Keratinocyte (primary cell): ENCODE measurements at regions not wholly inside any gene's neighbourhood (a gene's known extent, or its start where the extent isn't known, plus 50 kb on each side); places are given as distances from the start of the nearest gene placed in this dataset.
"Not testable (repeated sequence)": the region's sequence is repeated elsewhere in the genome, so short reads cannot be mapped to it uniquely, and the experiment has no call there.

Experiments
- DNase-seq: peaks from one replicate; pipeline ENCODE4 v3.0.0-alpha.2; 2011; ENCODE audit warnings: low read depth, missing footprints, low spot score
- FAIRE-seq: peaks from 2 replicates; lab custom pipeline; 2011; peaks lifted over from hg19 to GRCh38; lab: Jason Lieb, UNC
- H2AFZ ChIP-seq: 2 replicates; pipeline ENCODE4 v1.6.0; 2012; ENCODE audit warnings: low read length, control low read depth, inconsistent platforms; ENCODE audit not compliant: control insufficient read depth
- H3K27ac ChIP-seq: 2 replicates; pipeline ENCODE4 v1.5.1; 2011; ENCODE audit warnings: low read length; ENCODE audit not compliant: control insufficient read depth, insufficient read depth
- H3K27me3 ChIP-seq: 3 replicates; pipeline ENCODE4 v1.6.0; 2011; ENCODE audit warnings: low read length; ENCODE audit not compliant: control insufficient read depth, insufficient read depth; ENCODE audit errors: extremely low read depth
- H3K36me3 ChIP-seq, 2 experiments: 2 replicates in 1 of 2; 3 replicates in 1 of 2; pipeline ENCODE4 v1.5.1; 2011; ENCODE audit warnings: low read length in 2 of 2, mild to moderate bottlenecking in 1 of 2; ENCODE audit not compliant: control insufficient read depth in 2 of 2, insufficient read depth in 2 of 2; ENCODE audit errors: extremely low read depth in 1 of 2
- H3K4me1 ChIP-seq: 3 replicates; pipeline ENCODE4 v1.5.1; 2011; ENCODE audit warnings: low read length; ENCODE audit not compliant: control insufficient read depth, insufficient read depth; ENCODE audit errors: extremely low read depth
- H3K4me2 ChIP-seq: 3 replicates; pipeline ENCODE4 v1.6.0; 2011; ENCODE audit warnings: low read depth, low read length; ENCODE audit not compliant: control insufficient read depth, insufficient read depth; ENCODE audit errors: extremely low read depth
- H3K4me3 ChIP-seq, 3 experiments: fragments of 200-600 bp in 1 of 3; sonication (generic) in 1 of 3; 2 replicates in 2 of 3; 3 replicates in 1 of 3; pipeline ENCODE4 v1.5.1; 2011 to 2016; ENCODE audit warnings: low read length in 3 of 3, mild to moderate bottlenecking in 3 of 3, control low read depth in 2 of 3, inconsistent platforms in 1 of 3, low read depth in 1 of 3, mixed read lengths in 1 of 3, mixed run types in 1 of 3, moderate library complexity in 1 of 3; ENCODE audit not compliant: control insufficient read depth in 2 of 3, insufficient read depth in 2 of 3; ENCODE audit errors: extremely low read depth in 1 of 3
- H3K79me2 ChIP-seq: 2 replicates; pipeline ENCODE4 v1.6.0; 2012; ENCODE audit warnings: low read length; ENCODE audit not compliant: control insufficient read depth, insufficient read depth
- H3K9ac ChIP-seq: 3 replicates; pipeline ENCODE4 v1.6.0; 2011; ENCODE audit warnings: low read length; ENCODE audit not compliant: control insufficient read depth, insufficient read depth; ENCODE audit errors: extremely low read depth
- H3K9me1 ChIP-seq: 3 replicates; pipeline ENCODE4 v1.6.0; 2011; ENCODE audit warnings: low read length; ENCODE audit not compliant: control insufficient read depth, insufficient read depth; ENCODE audit errors: extremely low read depth
- H3K9me3 ChIP-seq: 2 replicates; pipeline ENCODE4 v1.5.1; 2012; ENCODE audit warnings: low read depth, low read length; ENCODE audit not compliant: control insufficient read depth
- H4K20me1 ChIP-seq: 3 replicates; pipeline ENCODE4 v1.6.0; 2011; ENCODE audit warnings: low read length; ENCODE audit not compliant: control insufficient read depth, insufficient read depth; ENCODE audit errors: extremely low read depth
- CTCF ChIP-seq, 3 experiments: IDR thresholded peaks in 1 of 3; conservative IDR thresholded peaks in 1 of 3; optimal IDR thresholded peaks in 1 of 3; 2 replicates in 2 of 3; 3 replicates in 1 of 3; pipeline versions ENCODE3 to v1.5.1; 2011; ENCODE audit warnings: low read length in 3 of 3, mild to moderate bottlenecking in 3 of 3, moderate library complexity in 2 of 3, control low read depth in 1 of 3, inconsistent platforms in 1 of 3; ENCODE audit not compliant: insufficient read depth in 2 of 3; ENCODE audit errors: extremely low read depth in 1 of 3
- EZH2 ChIP-seq: IDR thresholded peaks from one replicate; pipeline ENCODE4 v1.6.1; 2012; ENCODE audit warnings: inconsistent platforms, mild to moderate bottlenecking, low read length, moderate library complexity
- dilution Hi-C: fragments of 300-500 bp; cut with MboI; formaldehyde crosslinking; loops from one replicate; pipeline ENCODE4 v1.7.0; 2020; ENCODE audit warnings: low sequenced_read_pairs; ENCODE audit not compliant: extremely low pct_ligation_motif_present

- H3K4me2 ChIP-seq = no peak overlapping the region
- dilution Hi-C loops = no loop called here
- DNase-seq (no peak), FAIRE-seq (peak; percentile 29)
- TF ChIP-seq CTCF (optimal IDR thresholded peaks at IDR 0.05 in 1 of 3, IDR thresholded peaks at IDR 0.05 in 1 of 3, conservative IDR thresholded peaks at IDR 0.05 in 1 of 3; ENCODE audit: extremely low read depth in 1 of 3, insufficient read depth in 2 of 3, low read length in 3 of 3) (no peak), EZH2 (no peak)
- H4K20me1 ChIP-seq = no peaks in the 10 kb centered on the region
- H3K9me3 ChIP-seq = no peaks in the 10 kb centered on the region
- no peak overlapping the region for H3K27ac ChIP-seq
- no peak overlapping the region for H2AFZ ChIP-seq
- H3K4me1 ChIP-seq = peaks cover 29% of the 10 kb centered on the region
- H3K36me3 ChIP-seq = peaks cover 0 to 4% of the 10 kb centered on the region in 2 experiments
- H3K9me1 ChIP-seq = no peaks in the 10 kb centered on the region
- no peak overlapping the region for H3K9ac ChIP-seq
- no peak overlapping the region for H3K4me3 ChIP-seq
- no peaks in the 10 kb centered on the region for H3K79me2 ChIP-seq
- H3K27me3 ChIP-seq = no peaks in the 10 kb centered on the region
Measured at GRCh38 chr12:75692876-75693275, 181.5 kb upstream of the KRR1 start.

- Histone ChIP-seq H3K9me3 (no peaks in the 10 kb centered on the region), H3K9me1 (no peaks in the 10 kb centered on the region), H3K36me3 (peaks cover 0 to 4% of the 10 kb centered on the region in 2 experiments), H3K27me3 (no peaks in the 10 kb centered on the region), H3K4me2 (peak overlapping the region; percentile 22), H2AFZ (no peak overlapping the region), H3K4me3 (no peak overlapping the region), H3K79me2 (no peaks in the 10 kb centered on the region), H3K4me1 (peaks cover 40% of the 10 kb centered on the region), H3K27ac (peak overlapping the region; percentile 85), H4K20me1 (no peaks in the 10 kb centered on the region), H3K9ac (peak overlapping the region; percentile 26)
- FAIRE-seq (peak; percentile 99), DNase-seq (peak; percentile 88)
- dilution Hi-C loops = no loop called here
- TF ChIP-seq EZH2 (no peak), CTCF (optimal IDR thresholded peaks at IDR 0.05 in 1 of 3, IDR thresholded peaks at IDR 0.05 in 1 of 3, conservative IDR thresholded peaks at IDR 0.05 in 1 of 3; ENCODE audit: extremely low read depth in 1 of 3, insufficient read depth in 2 of 3, low read length in 3 of 3) (no peak)
Measured at GRCh38 chr12:75690296-75690955, 179.0 kb upstream of the KRR1 start.

DNA sequence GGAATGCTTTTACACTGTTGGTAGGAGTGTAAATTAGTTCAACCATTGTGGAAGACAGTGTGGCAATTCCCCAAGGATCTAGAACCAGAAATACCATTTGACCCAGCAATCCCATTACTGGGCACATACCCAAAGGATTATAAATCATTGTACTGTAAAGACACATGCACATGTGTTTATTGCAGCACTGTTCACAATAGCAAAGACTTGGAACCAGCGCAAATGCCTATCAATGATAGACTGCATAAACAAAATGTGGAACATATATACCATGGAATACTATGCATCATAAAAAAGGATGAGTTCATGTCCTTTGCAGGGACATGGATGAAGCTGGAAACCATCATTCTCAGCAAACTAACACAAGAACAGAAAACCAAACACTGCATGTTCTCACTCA is 174.8 kb upstream of the KRR1 start:
- H4K20me1 ChIP-seq, H3K36me3 ChIP-seq, H3K27ac ChIP-seq, H3K4me2 ChIP-seq, DNase-seq, dilution Hi-C loops, H3K27me3 ChIP-seq, H3K4me3 ChIP-seq, H2AFZ ChIP-seq, H3K79me2 ChIP-seq, H3K9me1 ChIP-seq, H3K9me3 ChIP-seq, H3K9ac ChIP-seq, FAIRE-seq: not testable (repeated sequence)
- H3K4me1 ChIP-seq = peaks cover 47% of the 10 kb centered on the region
